Right atrium auricular region (tissue), 2 donors: ENCODE measurements at regions not wholly inside any gene's neighbourhood (a gene's known extent, or its start where the extent isn't known, plus 50 kb on each side); places are given as distances from the start of the nearest gene placed in this dataset.

Experiments
- DNase-seq: peaks from one replicate; pipeline ENCODE4 v3.0.0-alpha.2; 2019; ENCODE audit warnings: low spot score
- H3K27ac ChIP-seq, 2 donors: fragments of 200-600 bp; sonication (generic); 1 replicate in 1 of 2; 2 replicates in 1 of 2; pipeline ENCODE4 v1.5.1; 2016 to 2019
- H3K27me3 ChIP-seq, 2 donors: fragments of 200-600 bp; sonication (generic); one replicate each; pipeline versions ENCODE4 v1.5.1 to v1.6.0; 2017 to 2019
- H3K36me3 ChIP-seq: fragments of 200-600 bp; sonication (generic); one replicate; pipeline ENCODE4 v1.5.1; 2016
- H3K4me1 ChIP-seq, 2 donors: fragments of 200-600 bp; sonication (generic); one replicate each; pipeline versions ENCODE4 v1.5.1 to v1.6.0; 2017 to 2019
- H3K4me3 ChIP-seq, 2 donors: fragments of 200-600 bp; sonication (generic); 1 replicate in 1 of 2; 2 replicates in 1 of 2; pipeline ENCODE4 v1.5.1; 2017 to 2019; ENCODE audit warnings: mild to moderate bottlenecking in 1 of 2, moderate library complexity in 1 of 2
- H3K9me3 ChIP-seq, 2 donors: fragments of 200-600 bp; sonication (generic); one replicate each; pipeline ENCODE4 v1.5.1; 2019
- TF ChIP-seq, protein P1 (sequence below), 2 donors: fragments of 200-600 bp; sonication (generic); IDR thresholded peaks; one replicate each; pipeline ENCODE4 v1.5.1; 2019; ENCODE audit warnings: antibody characterized with exemption in 2 of 2

DNA sequence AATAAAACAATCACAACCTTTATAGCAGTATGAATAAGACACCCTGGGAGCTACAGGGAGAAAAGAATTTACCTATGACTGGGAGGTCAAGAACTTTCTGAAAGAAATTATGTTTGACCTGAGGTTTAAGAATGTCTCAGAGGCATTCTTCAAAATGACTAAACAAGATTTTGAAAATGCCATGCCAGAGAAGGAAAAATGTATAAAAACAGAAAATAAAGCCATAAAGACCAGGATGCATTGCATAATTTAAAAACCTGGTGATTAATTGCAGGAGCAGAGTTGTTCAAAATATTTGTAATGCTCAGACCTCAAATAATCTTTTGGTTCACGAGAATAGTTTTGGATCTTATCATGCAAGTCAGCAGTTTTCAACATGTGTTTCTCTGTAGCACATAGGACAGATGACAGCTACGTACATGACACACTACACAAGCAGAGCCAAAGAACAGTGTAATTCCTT, 954.7 kb upstream of the ARRDC3 start:
- no peak for DNase-seq
- no peaks in the 10 kb centered on the region for H3K4me1 ChIP-seq
- H3K36me3 ChIP-seq = no peaks in the 10 kb centered on the region
- no peaks in the 10 kb centered on the region for H3K9me3 ChIP-seq
- H3K27ac ChIP-seq = peak overlapping the region in 1 of 2 donors; percentile 5
- TF ChIP-seq, protein P1, sequence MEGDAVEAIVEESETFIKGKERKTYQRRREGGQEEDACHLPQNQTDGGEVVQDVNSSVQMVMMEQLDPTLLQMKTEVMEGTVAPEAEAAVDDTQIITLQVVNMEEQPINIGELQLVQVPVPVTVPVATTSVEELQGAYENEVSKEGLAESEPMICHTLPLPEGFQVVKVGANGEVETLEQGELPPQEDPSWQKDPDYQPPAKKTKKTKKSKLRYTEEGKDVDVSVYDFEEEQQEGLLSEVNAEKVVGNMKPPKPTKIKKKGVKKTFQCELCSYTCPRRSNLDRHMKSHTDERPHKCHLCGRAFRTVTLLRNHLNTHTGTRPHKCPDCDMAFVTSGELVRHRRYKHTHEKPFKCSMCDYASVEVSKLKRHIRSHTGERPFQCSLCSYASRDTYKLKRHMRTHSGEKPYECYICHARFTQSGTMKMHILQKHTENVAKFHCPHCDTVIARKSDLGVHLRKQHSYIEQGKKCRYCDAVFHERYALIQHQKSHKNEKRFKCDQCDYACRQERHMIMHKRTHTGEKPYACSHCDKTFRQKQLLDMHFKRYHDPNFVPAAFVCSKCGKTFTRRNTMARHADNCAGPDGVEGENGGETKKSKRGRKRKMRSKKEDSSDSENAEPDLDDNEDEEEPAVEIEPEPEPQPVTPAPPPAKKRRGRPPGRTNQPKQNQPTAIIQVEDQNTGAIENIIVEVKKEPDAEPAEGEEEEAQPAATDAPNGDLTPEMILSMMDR (IDR thresholded peaks at IDR 0.05) = no peak
- no peak overlapping the region for H3K4me3 ChIP-seq
- H3K27me3 ChIP-seq = no peaks in the 10 kb centered on the region

DNA sequence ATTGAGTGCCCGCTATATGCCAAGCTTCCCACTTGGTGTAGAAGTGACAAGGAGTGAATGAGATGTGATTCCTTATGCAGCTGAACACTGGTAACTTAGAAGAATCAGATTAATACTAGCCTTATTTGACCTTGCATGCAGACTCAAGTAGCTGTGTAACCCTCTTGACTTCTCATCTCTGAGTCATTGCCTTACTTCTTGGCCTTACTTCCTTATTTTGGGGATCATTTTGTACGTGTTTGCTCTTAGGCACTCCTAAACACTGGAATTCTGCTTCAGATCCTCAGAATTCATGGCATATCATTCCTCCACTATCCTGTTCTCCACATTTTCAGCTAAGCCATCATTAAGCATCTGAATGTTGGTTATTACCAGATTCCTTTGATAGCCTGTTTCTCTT, 948.9 kb upstream of the ARRDC3 start:
- no peaks in the 10 kb centered on the region for H3K27me3 ChIP-seq
- no peak for DNase-seq
- no peaks in the 10 kb centered on the region for H3K4me1 ChIP-seq
- H3K4me3 ChIP-seq = no peak overlapping the region
- no peaks in the 10 kb centered on the region for H3K36me3 ChIP-seq
- H3K27ac ChIP-seq = no peak overlapping the region
- H3K9me3 ChIP-seq = no peaks in the 10 kb centered on the region
- TF ChIP-seq, protein P1 (IDR thresholded peaks at IDR 0.05) = no peak

DNA sequence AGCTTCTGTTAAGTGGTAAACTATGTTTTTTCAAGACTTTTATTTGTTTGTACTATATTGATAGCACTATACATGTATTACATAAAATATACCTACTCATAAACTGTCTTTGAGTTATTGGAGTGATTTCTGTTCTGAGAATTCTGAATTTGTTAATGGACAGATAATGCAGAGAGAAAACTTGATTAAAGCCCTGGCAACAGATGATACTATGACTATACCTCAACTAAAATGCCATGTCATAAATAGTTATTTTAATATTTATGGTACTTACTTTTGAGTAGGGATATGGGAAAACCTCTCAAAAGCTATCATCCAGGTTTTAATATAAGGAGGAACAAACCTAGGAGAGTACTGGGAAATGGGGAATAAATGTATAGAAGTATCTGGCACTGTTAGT, 947.2 kb upstream of the ARRDC3 start:
- TF ChIP-seq, protein P1 (IDR thresholded peaks at IDR 0.05) = no peak
- no peaks in the 10 kb centered on the region for H3K36me3 ChIP-seq
- no peak overlapping the region for H3K4me3 ChIP-seq
- H3K9me3 ChIP-seq = no peaks in the 10 kb centered on the region
- no peaks in the 10 kb centered on the region for H3K4me1 ChIP-seq
- DNase-seq = no peak
- H3K27ac ChIP-seq = peak overlapping the region in 1 of 2 donors; percentile 85
- no peaks in the 10 kb centered on the region for H3K27me3 ChIP-seq

DNA sequence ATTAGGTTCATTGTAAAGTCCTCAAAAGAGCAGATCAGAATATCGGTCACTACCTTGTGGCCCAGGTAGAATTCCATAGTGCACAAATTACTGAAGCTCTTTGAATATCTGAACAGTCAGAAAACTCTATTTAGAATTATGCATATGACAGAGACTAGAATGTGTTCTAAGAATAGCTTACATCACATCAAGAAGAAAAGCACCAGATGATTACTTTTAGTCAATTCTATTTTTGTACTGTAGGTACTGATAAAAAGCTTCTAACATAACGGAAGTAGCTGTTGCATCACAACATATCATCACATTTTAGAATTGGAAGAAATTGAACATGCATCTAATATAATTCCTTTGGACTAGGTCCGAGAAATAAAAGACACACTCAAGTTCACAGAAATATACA, 946.6 kb upstream of the ARRDC3 start:
- Histone ChIP-seq H3K27me3 (no peaks in the 10 kb centered on the region), H3K36me3 (no peaks in the 10 kb centered on the region), H3K4me3 (peak overlapping the region in 1 of 2 donors; percentile 30), H3K27ac (peak overlapping the region; percentile 31 to 85), H3K4me1 (no peaks in the 10 kb centered on the region), H3K9me3 (no peaks in the 10 kb centered on the region)
- TF ChIP-seq, protein P1 (IDR thresholded peaks at IDR 0.05) = no peak
- no peak for DNase-seq

DNA sequence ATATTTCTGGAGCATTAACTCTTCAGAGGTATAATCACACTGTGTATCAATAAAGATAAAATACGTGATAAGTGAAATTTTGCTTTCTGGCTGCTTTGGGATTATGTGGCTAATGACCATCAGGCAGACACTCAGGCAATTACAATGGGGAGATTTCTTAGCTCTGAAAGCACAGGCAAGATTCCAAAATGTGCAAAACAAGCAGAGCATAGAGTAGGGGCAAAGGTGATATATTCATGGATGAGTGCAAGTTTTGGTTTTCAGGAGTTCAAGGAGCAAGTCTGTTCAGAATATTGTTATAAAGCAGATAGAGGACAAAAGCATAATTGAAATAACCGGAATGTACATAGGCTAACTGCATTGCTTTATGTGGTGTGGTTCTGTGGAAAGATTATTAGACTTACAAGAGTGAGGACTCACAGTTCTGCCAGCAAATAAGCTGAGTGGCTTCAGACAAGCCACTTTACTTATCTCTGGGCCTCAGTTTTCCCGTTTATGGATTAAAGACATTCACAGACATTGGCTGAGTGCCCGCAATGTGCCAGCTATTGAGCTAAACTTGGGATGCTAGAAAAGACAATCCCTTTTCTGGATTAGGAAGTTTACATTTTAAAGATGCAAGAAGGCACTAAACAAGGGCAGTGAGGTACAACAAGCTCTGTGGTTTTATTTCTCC, 945.6 kb upstream of the ARRDC3 start:
- Histone ChIP-seq H3K27ac (peak overlapping the region; percentile 31 to 85), H3K9me3 (no peaks in the 10 kb centered on the region), H3K4me1 (no peaks in the 10 kb centered on the region), H3K27me3 (no peaks in the 10 kb centered on the region), H3K36me3 (no peaks in the 10 kb centered on the region), H3K4me3 (peak overlapping the region in 1 of 2 donors; percentile 30)
- DNase-seq = no peak
- TF ChIP-seq, protein P1 (IDR thresholded peaks at IDR 0.05) = no peak

DNA sequence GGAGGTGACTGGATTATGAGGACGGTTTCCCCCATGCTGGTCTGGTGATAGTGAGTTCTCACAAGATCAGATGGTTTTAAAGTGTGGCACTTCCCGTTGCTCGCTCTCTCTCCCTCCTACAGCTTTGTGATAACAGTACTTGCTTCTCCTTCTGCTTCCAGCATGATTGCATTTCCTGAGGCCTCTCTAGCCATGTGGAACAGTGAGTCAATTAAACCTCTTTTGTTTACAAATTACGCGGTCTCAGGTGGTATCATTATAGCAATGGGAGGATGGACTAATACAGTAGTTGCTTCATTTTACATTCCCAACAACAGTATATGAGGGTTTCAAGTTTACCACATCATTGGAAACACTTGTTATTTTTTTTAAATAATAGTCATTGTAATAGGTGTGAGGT, 937.3 kb upstream of the ARRDC3 start:
- no peaks in the 10 kb centered on the region for H3K36me3 ChIP-seq
- TF ChIP-seq, protein P1 (IDR thresholded peaks at IDR 0.05) = no peak
- DNase-seq = no peak
- no peaks in the 10 kb centered on the region for H3K4me1 ChIP-seq
- no peak overlapping the region for H3K27ac ChIP-seq
- no peaks in the 10 kb centered on the region for H3K27me3 ChIP-seq
- H3K4me3 ChIP-seq = no peak overlapping the region
- no peaks in the 10 kb centered on the region for H3K9me3 ChIP-seq
